ENCODE measurements at regions not wholly inside any gene's neighbourhood (a gene's known extent, or its start where the extent isn't known, plus 50 kb on each side); places are given as distances from the start of the nearest gene placed in this dataset.

DNA sequence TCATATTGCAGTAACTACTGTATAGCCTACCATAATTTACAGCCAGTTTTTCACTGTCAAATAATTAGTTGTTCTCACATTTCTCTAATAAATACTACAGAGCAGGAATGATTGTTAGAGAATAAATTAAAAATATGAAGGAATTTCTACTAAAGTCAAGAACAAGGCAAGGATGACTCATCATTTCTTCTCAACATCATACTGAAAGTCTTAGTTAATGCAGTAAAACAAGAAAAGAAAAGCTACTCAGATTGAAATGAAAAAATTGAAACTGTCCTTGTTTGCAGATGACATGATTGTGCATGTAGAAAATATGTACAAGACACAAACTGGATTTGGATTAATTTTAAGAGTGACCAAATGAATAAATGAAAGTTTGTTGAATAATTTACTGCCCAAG lies 608.2 kb downstream of the NSUN3 start (continued):
- TF ChIP-seq, protein P1, sequence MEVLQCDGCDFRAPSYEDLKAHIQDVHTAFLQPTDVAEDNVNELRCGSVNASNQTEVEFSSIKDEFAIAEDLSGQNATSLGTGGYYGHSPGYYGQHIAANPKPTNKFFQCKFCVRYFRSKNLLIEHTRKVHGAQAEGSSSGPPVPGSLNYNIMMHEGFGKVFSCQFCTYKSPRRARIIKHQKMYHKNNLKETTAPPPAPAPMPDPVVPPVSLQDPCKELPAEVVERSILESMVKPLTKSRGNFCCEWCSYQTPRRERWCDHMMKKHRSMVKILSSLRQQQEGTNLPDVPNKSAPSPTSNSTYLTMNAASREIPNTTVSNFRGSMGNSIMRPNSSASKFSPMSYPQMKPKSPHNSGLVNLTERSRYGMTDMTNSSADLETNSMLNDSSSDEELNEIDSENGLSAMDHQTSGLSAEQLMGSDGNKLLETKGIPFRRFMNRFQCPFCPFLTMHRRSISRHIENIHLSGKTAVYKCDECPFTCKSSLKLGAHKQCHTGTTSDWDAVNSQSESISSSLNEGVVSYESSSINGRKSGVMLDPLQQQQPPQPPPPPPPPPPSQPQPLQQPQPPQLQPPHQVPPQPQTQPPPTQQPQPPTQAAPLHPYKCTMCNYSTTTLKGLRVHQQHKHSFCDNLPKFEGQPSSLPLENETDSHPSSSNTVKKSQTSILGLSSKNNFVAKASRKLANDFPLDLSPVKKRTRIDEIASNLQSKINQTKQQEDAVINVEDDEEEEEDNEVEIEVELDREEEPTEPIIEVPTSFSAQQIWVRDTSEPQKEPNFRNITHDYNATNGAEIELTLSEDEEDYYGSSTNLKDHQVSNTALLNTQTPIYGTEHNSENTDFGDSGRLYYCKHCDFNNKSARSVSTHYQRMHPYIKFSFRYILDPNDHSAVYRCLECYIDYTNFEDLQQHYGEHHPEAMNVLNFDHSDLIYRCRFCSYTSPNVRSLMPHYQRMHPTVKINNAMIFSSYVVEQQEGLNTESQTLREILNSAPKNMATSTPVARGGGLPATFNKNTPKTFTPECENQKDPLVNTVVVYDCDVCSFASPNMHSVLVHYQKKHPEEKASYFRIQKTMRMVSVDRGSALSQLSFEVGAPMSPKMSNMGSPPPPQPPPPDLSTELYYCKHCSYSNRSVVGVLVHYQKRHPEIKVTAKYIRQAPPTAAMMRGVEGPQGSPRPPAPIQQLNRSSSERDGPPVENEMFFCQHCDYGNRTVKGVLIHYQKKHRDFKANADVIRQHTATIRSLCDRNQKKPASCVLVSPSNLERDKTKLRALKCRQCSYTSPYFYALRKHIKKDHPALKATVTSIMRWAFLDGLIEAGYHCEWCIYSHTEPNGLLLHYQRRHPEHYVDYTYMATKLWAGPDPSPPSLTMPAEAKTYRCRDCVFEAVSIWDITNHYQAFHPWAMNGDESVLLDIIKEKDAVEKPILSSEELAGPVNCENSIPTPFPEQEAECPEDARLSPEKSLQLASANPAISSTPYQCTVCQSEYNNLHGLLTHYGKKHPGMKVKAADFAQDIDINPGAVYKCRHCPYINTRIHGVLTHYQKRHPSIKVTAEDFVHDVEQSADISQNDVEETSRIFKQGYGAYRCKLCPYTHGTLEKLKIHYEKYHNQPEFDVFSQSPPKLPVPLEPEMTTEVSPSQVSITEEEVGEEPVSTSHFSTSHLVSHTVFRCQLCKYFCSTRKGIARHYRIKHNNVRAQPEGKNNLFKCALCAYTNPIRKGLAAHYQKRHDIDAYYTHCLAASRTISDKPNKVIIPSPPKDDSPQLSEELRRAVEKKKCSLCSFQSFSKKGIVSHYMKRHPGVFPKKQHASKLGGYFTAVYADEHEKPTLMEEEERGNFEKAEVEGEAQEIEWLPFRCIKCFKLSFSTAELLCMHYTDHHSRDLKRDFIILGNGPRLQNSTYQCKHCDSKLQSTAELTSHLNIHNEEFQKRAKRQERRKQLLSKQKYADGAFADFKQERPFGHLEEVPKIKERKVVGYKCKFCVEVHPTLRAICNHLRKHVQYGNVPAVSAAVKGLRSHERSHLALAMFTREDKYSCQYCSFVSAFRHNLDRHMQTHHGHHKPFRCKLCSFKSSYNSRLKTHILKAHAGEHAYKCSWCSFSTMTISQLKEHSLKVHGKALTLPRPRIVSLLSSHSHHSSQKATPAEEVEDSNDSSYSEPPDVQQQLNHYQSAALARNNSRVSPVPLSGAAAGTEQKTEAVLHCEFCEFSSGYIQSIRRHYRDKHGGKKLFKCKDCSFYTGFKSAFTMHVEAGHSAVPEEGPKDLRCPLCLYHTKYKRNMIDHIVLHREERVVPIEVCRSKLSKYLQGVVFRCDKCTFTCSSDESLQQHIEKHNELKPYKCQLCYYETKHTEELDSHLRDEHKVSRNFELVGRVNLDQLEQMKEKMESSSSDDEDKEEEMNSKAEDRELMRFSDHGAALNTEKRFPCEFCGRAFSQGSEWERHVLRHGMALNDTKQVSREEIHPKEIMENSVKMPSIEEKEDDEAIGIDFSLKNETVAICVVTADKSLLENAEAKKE (CRISPR knock-in tag; IDR thresholded peaks at IDR 0.05) = no peak
- TF ChIP-seq, protein P2, sequence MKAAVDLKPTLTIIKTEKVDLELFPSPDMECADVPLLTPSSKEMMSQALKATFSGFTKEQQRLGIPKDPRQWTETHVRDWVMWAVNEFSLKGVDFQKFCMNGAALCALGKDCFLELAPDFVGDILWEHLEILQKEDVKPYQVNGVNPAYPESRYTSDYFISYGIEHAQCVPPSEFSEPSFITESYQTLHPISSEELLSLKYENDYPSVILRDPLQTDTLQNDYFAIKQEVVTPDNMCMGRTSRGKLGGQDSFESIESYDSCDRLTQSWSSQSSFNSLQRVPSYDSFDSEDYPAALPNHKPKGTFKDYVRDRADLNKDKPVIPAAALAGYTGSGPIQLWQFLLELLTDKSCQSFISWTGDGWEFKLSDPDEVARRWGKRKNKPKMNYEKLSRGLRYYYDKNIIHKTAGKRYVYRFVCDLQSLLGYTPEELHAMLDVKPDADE (IDR thresholded peaks at IDR 0.05) = no peak

DNA sequence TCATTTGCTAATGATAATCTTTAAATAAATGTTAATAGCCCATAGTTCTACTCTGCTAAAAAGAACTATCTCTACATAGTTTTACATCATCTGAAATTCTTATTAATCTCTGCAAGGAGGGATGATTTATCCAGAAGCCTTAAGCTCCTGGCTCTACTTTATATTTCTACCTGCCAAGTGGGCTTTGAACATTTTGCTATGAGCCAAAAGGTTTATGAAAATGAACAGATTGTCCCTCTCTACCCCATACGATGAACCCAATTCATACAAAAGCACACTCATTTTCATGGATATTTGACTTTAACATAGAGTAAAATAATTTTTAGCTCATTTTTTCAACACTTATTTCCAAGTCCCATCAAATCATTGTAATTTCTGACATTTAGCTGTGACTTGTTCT lies 611.0 kb downstream of the NSUN3 start:
- DNase-seq (ENCODE audit: low spot score) = no peak
- TF ChIP-seq, protein P2 (IDR thresholded peaks at IDR 0.05) = no peak
- TF ChIP-seq CREB1 (CRISPR knock-in tag; IDR thresholded peaks at IDR 0.05; ENCODE audit: low read depth) (no peak), EZH2phosphoT487 (IDR thresholded peaks at IDR 0.05; ENCODE audit: unreplicated experiment) (no peak)
- TF ChIP-seq, protein P3, sequence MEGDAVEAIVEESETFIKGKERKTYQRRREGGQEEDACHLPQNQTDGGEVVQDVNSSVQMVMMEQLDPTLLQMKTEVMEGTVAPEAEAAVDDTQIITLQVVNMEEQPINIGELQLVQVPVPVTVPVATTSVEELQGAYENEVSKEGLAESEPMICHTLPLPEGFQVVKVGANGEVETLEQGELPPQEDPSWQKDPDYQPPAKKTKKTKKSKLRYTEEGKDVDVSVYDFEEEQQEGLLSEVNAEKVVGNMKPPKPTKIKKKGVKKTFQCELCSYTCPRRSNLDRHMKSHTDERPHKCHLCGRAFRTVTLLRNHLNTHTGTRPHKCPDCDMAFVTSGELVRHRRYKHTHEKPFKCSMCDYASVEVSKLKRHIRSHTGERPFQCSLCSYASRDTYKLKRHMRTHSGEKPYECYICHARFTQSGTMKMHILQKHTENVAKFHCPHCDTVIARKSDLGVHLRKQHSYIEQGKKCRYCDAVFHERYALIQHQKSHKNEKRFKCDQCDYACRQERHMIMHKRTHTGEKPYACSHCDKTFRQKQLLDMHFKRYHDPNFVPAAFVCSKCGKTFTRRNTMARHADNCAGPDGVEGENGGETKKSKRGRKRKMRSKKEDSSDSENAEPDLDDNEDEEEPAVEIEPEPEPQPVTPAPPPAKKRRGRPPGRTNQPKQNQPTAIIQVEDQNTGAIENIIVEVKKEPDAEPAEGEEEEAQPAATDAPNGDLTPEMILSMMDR (conservative IDR thresholded peaks at IDR 0.05; ENCODE audit: low read depth in 2 of 2) = no peak
- TF ChIP-seq, protein P4, sequence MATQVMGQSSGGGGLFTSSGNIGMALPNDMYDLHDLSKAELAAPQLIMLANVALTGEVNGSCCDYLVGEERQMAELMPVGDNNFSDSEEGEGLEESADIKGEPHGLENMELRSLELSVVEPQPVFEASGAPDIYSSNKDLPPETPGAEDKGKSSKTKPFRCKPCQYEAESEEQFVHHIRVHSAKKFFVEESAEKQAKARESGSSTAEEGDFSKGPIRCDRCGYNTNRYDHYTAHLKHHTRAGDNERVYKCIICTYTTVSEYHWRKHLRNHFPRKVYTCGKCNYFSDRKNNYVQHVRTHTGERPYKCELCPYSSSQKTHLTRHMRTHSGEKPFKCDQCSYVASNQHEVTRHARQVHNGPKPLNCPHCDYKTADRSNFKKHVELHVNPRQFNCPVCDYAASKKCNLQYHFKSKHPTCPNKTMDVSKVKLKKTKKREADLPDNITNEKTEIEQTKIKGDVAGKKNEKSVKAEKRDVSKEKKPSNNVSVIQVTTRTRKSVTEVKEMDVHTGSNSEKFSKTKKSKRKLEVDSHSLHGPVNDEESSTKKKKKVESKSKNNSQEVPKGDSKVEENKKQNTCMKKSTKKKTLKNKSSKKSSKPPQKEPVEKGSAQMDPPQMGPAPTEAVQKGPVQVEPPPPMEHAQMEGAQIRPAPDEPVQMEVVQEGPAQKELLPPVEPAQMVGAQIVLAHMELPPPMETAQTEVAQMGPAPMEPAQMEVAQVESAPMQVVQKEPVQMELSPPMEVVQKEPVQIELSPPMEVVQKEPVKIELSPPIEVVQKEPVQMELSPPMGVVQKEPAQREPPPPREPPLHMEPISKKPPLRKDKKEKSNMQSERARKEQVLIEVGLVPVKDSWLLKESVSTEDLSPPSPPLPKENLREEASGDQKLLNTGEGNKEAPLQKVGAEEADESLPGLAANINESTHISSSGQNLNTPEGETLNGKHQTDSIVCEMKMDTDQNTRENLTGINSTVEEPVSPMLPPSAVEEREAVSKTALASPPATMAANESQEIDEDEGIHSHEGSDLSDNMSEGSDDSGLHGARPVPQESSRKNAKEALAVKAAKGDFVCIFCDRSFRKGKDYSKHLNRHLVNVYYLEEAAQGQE (IDR thresholded peaks at IDR 0.05; ENCODE audit: unreplicated experiment) = no peak
- Histone ChIP-seq H3K79me2 (replicated peaks; ENCODE audit: insufficient read depth) (no peaks in the 10 kb centered on the region), H3K9me2 (ENCODE audit: insufficient read depth) (peaks cover 4% of the 10 kb centered on the region; the same call in 1 of the 2 replicates), H3K4me1 (ENCODE audit: insufficient read depth) (no peaks in the 10 kb centered on the region), H3K4me3 (no peak overlapping the region), H3K4me2 (no peak overlapping the region), H2AFZ (no peak overlapping the region), H3F3A (replicated peaks; ENCODE audit: low read depth) (no peaks in the 10 kb centered on the region), H3K27me3 (ENCODE audit: insufficient read depth) (no peaks in the 10 kb centered on the region), H4K20me1 (replicated peaks; ENCODE audit: insufficient read depth) (no peaks in the 10 kb centered on the region), H3K36me3 (ENCODE audit: insufficient read depth) (no peaks in the 10 kb centered on the region), H3K27ac (ENCODE audit: low read depth) (no peak overlapping the region)
- Mint-ChIP-seq H3K27ac (no peak overlapping the region), H3K36me3 (ENCODE audit: low read depth) (no peaks in the 10 kb centered on the region; the same call in 2 of the 3 replicates), H3K9me3 (0 out of 3 replicates have a peak, but pooled peaks cover 7% of the 10 kb centered on the region), H3K27me3 (ENCODE audit: insufficient read depth, low read depth, poor library complexity) (no peaks in the 10 kb centered on the region), H3K4me1 (no peaks in the 10 kb centered on the region), H3K4me3 (no peak overlapping the region)
- no peak for ATAC-seq

Data from GM23338 (cell line).